ENCODE measurements at regions not wholly inside any gene's neighbourhood (a gene's known extent, or its start where the extent isn't known, plus 50 kb on each side); places are given as distances from the start of the nearest gene placed in this dataset.
"Not testable (repeated sequence)": the region's sequence is repeated elsewhere in the genome, so short reads cannot be mapped to it uniquely, and the experiment has no call there.

DNA sequence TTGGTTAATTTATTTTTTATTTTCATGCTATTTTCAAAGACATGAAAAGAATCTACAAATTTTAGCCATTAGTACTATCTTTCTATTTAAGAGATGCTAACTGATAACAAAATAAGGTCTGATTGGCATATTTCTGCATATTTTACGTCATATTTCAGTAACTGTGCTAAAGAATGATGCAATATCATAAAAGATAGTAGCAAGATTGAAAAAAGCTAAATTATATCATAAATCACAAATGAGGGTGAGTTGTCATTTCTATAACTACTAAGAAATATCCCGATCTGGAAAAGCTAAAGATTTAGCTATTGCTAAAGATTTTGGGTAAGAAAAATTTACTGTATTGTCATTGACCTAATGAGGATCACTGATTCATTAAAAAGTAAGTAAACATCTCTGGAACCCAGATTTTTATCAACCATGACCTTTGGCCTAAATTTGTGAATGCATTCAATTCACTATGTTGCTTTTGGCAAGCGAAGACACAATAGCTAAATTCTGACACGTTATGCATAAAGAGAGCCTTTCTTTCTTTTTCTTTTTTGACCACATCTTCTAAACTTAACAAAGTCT is 103.6 kb downstream of the HPGD start:
- no peak overlapping the region for H3K4me3 Mint-ChIP-seq
- H3K4me1 Mint-ChIP-seq (ENCODE audit: low read depth): peaks cover 13% of the 10 kb centered on the region
- no peak for DNase-seq (ENCODE audit: low spot score)
- no peak overlapping the region for H3K27ac Mint-ChIP-seq
- H3K27me3 Mint-ChIP-seq (ENCODE audit: insufficient read depth): peaks cover 2% of the 10 kb centered on the region
- H3K36me3 Mint-ChIP-seq (ENCODE audit: low read depth): no peaks in the 10 kb centered on the region
- intact Hi-C loops (cut with micrococcal nuclease): no loop called here
- no peaks in the 10 kb centered on the region for H3K9me3 Mint-ChIP-seq

DNA sequence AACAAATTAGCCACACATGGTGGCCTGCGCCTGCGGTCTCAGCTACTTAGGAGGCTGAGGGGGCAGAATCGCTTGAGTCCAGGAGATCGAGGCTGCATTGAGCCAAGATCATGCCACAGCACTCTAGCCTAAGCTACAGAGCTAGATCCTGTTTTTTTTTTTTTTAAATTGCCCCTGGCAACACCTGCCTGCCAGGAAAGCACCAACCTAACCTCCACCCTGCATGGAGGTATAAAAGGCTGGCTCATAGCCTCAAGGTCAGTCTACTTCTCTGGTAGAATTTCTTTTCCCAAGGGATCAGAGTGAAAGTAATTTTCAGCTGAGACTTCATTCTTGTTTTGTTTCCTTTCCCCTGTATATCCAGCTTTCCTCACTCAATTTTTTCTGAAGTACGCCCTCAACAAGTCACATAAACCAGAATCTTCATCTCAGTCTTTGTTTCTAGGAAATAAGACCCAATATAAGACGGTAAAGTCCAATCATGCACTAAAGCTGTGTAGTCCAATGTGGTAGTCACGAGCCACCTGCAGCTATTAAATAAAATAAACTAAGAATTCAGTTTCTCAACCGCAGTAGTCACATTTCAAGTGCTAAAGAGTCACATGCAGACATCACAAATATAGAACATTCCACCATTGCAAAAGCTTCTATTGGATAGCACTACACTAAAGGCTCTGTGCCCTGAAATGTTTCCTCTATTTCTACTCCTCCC is 113.3 kb downstream of the HPGD start:
- Mint-ChIP-seq H3K4me1 (ENCODE audit: low read depth) (no peaks in the 10 kb centered on the region), H3K4me3 (no peak overlapping the region), H3K9me3 (no peaks in the 10 kb centered on the region), H3K36me3 (ENCODE audit: low read depth) (no peaks in the 10 kb centered on the region), H3K27ac (no peak overlapping the region), H3K27me3 (ENCODE audit: insufficient read depth) (no peaks in the 10 kb centered on the region)
- DNase-seq (ENCODE audit: low spot score): no peak
- intact Hi-C loops (cut with micrococcal nuclease): no loop called here

DNA sequence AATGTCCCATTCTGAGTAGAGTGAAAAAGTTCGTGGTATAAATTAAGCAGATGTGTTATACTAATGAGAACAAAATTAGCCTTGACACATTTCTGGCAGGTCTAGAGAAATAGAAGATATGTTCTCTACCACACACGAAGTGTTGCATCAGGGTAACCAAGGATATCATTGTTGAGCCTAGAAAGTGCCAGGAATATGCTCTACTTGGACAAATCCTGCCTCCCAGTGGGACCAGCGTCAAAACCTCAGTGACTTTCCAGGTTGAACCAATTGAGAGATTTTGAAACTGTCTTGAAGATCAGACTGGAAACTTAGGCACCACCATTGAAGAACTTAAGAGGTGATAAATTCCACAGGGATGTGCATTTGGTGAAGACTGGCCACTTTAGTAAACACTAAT is 115.9 kb downstream of the HPGD start:
- intact Hi-C loops (cut with micrococcal nuclease): no loop called here
- no peaks in the 10 kb centered on the region for H3K9me3 Mint-ChIP-seq
- H3K4me1 Mint-ChIP-seq (ENCODE audit: low read depth): no peaks in the 10 kb centered on the region
- H3K4me3 Mint-ChIP-seq: no peak overlapping the region
- DNase-seq (ENCODE audit: low spot score): no peak
- H3K27ac Mint-ChIP-seq: no peak overlapping the region
- no peaks in the 10 kb centered on the region for H3K36me3 Mint-ChIP-seq (ENCODE audit: low read depth)
- peaks cover 7% of the 10 kb centered on the region for H3K27me3 Mint-ChIP-seq (ENCODE audit: insufficient read depth)

DNA sequence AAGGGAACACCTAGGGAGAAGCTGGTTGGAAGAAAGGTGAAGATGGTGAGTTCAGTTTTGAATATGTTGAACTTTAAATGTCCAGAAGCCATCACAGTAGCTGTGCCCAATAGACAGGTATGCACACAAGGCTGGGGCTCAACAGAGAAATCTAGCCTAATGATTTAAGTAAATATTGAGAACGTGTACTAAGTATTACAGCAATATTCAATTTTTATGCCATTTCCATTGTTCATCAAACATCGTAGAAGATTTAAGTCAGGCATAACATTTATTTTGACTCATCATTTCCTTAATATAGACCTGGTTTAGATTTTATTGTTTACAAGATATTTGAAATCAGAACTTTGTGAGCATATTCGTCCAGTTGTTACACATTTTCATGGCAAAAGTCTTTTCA is 116.4 kb downstream of the HPGD start:
- Mint-ChIP-seq H3K4me1 (ENCODE audit: low read depth) (no peaks in the 10 kb centered on the region), H3K27me3 (ENCODE audit: insufficient read depth) (peaks cover 7% of the 10 kb centered on the region), H3K36me3 (ENCODE audit: low read depth) (no peaks in the 10 kb centered on the region), H3K4me3 (no peak overlapping the region), H3K9me3 (no peaks in the 10 kb centered on the region), H3K27ac (no peak overlapping the region)
- intact Hi-C loops (cut with micrococcal nuclease): no loop called here
- no peak for DNase-seq (ENCODE audit: low spot score)

DNA sequence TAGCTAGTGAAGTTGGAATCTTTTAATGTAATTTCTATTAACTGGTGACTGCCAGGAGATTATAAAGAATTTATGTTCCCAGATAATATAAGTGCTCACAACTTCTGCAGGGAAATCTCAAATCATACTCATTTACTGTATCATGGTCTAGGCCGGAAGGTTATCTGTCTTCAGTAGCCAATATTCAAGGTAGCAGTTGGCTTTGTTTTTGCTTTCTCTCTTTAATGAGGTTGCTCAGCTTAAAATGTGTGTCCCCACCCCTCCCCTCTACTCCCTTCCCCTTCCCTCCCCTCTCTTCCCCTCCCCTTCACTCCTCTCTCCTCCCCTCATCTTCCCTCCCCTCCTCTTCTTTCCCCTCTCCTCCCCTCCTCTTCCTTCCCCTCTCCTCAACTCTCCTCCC is 117.6 kb downstream of the HPGD start:
- Mint-ChIP-seq H3K27me3 (ENCODE audit: insufficient read depth) (peaks cover 7% of the 10 kb centered on the region), H3K27ac (no peak overlapping the region), H3K4me1 (ENCODE audit: low read depth) (no peaks in the 10 kb centered on the region), H3K4me3 (no peak overlapping the region), H3K36me3 (ENCODE audit: low read depth) (no peaks in the 10 kb centered on the region), H3K9me3 (no peaks in the 10 kb centered on the region)
- intact Hi-C loops (cut with micrococcal nuclease): no loop called here
- no peak for DNase-seq (ENCODE audit: low spot score)

DNA sequence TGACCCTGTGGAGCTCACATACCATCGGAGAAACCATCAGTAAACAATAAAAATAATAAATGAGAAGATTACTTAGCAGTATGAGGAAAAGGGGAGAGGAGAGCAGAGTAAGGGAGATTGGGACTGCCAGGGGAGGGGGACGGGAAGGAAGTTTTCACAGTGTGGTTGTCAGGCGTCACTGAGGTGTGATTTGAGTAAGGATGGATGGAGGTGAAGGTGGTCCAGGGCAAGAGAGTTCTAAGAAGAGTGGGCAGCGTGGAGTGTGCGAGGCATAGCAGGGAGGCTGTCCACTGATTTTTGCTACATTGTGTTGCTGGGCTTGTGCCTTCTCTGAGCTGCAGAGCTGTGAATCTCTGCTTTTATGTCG is 119.1 kb downstream of the HPGD start:
- Mint-ChIP-seq H3K36me3 (ENCODE audit: low read depth) (no peaks in the 10 kb centered on the region), H3K4me3 (no peak overlapping the region), H3K4me1 (ENCODE audit: low read depth) (no peaks in the 10 kb centered on the region), H3K27ac (no peak overlapping the region), H3K9me3 (no peaks in the 10 kb centered on the region), H3K27me3 (ENCODE audit: insufficient read depth) (peaks cover 7% of the 10 kb centered on the region)
- intact Hi-C loops (cut with micrococcal nuclease): no loop called here
- DNase-seq (ENCODE audit: low spot score): no peak

DNA sequence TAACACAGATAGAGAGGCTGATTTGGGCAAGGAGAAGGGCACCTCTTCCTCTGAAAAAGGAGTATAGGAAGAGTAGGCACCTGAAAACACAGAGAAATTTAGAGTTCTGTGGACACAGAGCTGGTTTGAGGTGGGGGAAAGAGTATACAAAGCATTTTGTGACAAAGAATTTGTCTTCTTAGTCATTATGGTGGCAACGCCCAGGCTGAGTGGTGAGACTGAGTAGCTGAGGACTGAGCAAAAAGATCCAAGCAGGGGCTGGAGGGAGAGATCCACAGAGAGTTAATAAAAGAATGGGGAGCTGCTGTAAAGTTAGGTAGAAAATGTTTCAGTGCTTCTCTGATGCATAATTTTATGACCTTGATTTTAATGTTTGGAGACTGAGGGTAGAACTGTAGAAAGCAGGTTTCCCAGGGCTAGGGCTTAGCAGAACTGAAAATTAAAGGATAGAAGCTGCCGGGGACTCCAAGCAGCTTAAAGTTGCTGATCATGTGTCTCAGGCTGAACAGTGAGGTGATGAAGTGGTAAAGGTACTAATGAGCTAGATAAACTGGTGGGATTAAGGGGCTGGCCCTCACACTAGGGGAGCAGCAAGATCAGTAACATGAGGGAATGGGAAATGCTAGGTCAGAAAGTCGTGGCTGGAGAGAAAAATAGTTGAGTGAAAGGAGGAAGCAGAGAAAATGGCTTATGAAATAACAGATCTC is 118.9 kb downstream of the CEP44 start:
- intact Hi-C loops (cut with micrococcal nuclease): no loop called here
- peaks cover 7% of the 10 kb centered on the region for H3K27me3 Mint-ChIP-seq (ENCODE audit: insufficient read depth)
- no peaks in the 10 kb centered on the region for H3K4me1 Mint-ChIP-seq (ENCODE audit: low read depth)
- no peaks in the 10 kb centered on the region for H3K36me3 Mint-ChIP-seq (ENCODE audit: low read depth)
- H3K4me3 Mint-ChIP-seq: no peak overlapping the region
- no peak for DNase-seq (ENCODE audit: low spot score)
- H3K27ac Mint-ChIP-seq: no peak overlapping the region
- H3K9me3 Mint-ChIP-seq: no peaks in the 10 kb centered on the region

DNA sequence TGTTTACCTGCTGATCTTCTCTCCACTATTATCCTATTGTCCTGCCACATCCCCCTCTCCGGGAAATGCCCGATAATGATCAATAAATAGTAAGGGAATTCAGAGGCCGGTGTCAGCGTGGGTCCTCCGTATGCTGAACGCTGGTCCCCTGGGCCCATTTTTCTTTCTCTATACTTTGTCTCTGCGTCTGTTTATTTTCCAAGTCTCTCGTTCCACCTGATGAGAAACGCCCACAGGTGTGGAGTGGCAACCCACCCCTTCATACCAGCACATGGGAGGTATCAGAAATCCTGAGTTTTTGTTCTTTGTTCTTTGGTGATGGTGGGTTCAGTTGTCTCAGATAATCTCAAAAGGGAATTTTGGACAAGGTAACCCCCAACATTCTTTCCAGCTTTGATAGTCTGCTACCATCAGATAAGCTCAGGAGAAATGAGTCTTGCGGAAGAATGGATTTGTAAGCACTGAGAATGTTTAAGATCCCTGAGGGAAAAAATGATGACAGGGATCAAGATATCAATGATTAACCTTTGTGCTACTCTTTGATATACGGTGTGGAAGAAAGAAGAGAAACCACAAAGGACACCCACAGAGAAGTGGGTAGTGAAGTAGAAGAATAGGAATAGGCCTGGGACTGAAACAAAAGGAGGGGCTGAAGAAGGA is 117.9 kb downstream of the CEP44 start:
- DNase-seq (ENCODE audit: low spot score): no peak
- intact Hi-C loops (cut with micrococcal nuclease): no loop called here
- no peak overlapping the region for H3K27ac Mint-ChIP-seq
- no peak overlapping the region for H3K4me3 Mint-ChIP-seq
- H3K36me3 Mint-ChIP-seq (ENCODE audit: low read depth): no peaks in the 10 kb centered on the region
- H3K4me1 Mint-ChIP-seq (ENCODE audit: low read depth): no peaks in the 10 kb centered on the region
- H3K9me3 Mint-ChIP-seq: no peaks in the 10 kb centered on the region
- H3K27me3 Mint-ChIP-seq (ENCODE audit: insufficient read depth): peaks cover 7% of the 10 kb centered on the region

DNA sequence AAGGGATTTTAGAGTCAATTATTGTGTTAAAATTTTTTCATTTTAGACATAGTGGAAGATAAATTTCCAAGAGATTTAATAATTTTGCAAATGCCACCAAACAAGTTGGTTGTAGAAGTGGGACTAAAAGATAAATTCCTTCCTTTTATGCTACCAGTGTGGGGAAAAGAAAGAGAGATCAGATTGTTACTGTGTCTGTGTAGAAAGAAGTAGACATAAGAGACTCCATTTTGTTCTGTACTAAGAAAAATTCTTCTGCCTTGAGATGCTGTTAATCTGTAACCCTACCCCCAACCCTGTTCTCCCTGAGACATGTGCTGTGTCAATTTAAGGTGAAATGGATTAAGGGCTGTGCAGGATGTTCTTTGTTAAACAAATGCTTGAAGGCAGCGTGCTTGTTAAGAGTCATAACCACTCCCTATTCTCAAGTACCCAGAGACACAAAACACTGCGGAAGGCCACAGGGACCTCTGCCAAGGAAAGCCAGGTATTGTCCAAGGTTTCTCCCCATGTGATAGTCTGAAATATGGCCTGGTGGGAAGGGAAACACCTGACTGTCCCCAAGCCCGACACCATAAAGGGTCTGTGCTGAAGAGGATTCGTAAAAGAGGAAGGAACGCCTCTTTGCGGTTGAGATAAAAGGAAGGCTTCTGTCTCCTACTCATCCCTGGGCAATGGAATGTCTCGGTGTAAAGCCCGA is 117.0 kb downstream of the CEP44 start:
- H3K27me3 Mint-ChIP-seq (ENCODE audit: insufficient read depth); H3K36me3 Mint-ChIP-seq (ENCODE audit: low read depth); intact Hi-C loops (cut with micrococcal nuclease); H3K4me1 Mint-ChIP-seq (ENCODE audit: low read depth); H3K27ac Mint-ChIP-seq; DNase-seq (ENCODE audit: low spot score); H3K4me3 Mint-ChIP-seq; H3K9me3 Mint-ChIP-seq: not testable (repeated sequence)

DNA sequence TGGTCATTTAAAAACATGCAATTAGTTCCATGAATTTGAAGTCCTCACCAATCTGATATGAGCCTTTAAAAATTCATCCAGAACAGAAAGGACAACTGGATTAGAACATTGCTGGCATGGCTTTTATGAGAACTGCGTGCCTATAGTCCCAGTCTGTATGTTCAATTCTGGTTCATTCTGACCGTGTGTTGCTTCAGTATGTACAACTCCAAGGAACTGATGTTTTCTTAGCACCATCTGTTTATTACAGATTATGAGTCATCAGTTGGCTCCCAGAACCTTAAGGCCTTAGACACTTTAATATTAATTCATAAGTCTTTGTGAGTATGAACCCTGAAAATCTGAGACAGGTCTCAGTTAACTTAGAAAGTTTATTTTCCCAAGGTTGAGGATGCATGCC is 115.0 kb downstream of the CEP44 start:
- H3K27me3 Mint-ChIP-seq (ENCODE audit: insufficient read depth): peaks cover 9% of the 10 kb centered on the region
- H3K4me1 Mint-ChIP-seq (ENCODE audit: low read depth): no peaks in the 10 kb centered on the region
- H3K27ac Mint-ChIP-seq: no peak overlapping the region
- DNase-seq (ENCODE audit: low spot score): no peak
- intact Hi-C loops (cut with micrococcal nuclease): no loop called here
- no peaks in the 10 kb centered on the region for H3K9me3 Mint-ChIP-seq
- H3K36me3 Mint-ChIP-seq (ENCODE audit: low read depth): peaks cover 1% of the 10 kb centered on the region
- no peak overlapping the region for H3K4me3 Mint-ChIP-seq

DNA sequence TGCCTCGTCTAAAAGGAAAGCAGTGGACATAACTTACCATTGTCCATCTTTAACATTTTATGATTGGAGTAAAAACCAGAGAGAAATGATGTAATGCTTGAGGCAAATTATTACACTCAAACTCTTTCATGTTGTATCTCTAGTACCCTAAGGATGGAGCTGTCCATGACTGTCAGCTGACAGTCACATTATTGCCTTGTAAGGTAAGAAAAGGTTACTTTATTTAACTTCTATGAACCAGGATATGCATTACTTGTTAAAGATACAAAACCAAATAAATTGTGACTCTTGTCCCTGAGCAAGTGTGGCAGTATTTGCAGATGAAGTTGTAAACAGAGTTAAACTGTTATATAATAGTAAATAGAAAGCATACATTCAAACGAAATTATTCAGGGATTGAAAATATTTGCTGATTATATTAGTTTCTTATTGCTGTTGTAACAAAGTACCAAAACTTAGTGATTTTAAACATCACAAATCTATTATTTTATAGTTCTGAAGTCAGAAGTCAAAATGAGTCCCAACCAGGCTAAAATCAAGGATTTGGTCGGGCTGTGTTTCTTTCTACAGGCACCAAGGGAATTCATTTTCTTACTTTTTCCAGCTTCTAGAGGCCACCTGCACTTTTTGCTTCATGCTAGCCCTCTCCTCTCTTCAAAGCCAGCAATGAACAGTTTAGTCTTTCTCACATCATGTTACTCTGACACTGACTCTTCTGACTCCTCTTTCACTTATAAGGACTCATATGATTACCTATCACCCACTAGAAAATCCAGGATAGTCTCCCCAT is 113.8 kb downstream of the CEP44 start:
- H3K27ac Mint-ChIP-seq: no peak overlapping the region
- H3K4me1 Mint-ChIP-seq (ENCODE audit: low read depth): no peaks in the 10 kb centered on the region
- H3K27me3 Mint-ChIP-seq (ENCODE audit: insufficient read depth): peaks cover 4% of the 10 kb centered on the region
- H3K4me3 Mint-ChIP-seq: no peak overlapping the region
- intact Hi-C loops (cut with micrococcal nuclease): no loop called here
- peaks cover 1% of the 10 kb centered on the region for H3K36me3 Mint-ChIP-seq (ENCODE audit: low read depth)
- no peaks in the 10 kb centered on the region for H3K9me3 Mint-ChIP-seq
- no peak for DNase-seq (ENCODE audit: low spot score)

DNA sequence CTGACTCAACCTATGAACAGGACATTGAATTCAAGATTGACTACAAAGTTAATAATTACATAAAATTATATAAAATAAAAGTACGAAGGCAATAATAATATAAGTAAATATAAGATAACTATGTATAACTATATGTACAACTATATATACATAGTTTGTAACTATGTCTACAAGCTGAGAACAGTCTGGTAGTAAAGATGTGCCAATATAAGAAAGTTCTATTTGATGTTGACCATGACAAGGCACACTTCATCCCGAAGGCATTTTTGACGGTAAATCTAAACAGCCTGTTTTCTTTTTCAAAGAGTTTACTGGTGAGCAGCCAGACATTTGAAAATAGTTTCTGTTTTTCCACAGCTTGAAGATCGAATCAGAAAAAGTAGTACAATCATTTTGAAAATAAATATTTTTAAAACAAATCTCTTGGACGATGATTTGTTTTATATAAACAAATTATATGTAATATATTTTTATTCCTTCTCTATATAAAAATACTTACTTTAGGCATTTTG is 112.9 kb downstream of the CEP44 start:
- Mint-ChIP-seq H3K36me3 (ENCODE audit: low read depth) (peaks cover 1% of the 10 kb centered on the region), H3K27me3 (ENCODE audit: insufficient read depth) (peaks cover 4% of the 10 kb centered on the region), H3K4me1 (ENCODE audit: low read depth) (no peaks in the 10 kb centered on the region), H3K9me3 (no peaks in the 10 kb centered on the region), H3K4me3 (no peak overlapping the region), H3K27ac (no peak overlapping the region)
- intact Hi-C loops (cut with micrococcal nuclease): no loop called here
- DNase-seq (ENCODE audit: low spot score): no peak
